Kasumi-1 (cell line): ENCODE measurements at regions not wholly inside any gene's neighbourhood (a gene's known extent, or its start where the extent isn't known, plus 50 kb on each side); places are given as distances from the start of the nearest gene placed in this dataset.

Source experiments
- DNase-seq, 2 experiments: peaks; one replicate each; lab custom pipeline; 2025; lab: John Stamatoyannopoulos, UW

GRCh38 chr1:226490426-226490809 is 58.1 kb upstream of the STUM start:
- no peak for DNase-seq

- no peak for DNase-seq
Measured at GRCh38 chr1:226491093-226491850, 57.3 kb upstream of the STUM start.

GRCh38 chr1:226492426-226493137 is 56.0 kb upstream of the STUM start:
- DNase-seq = no peak

GRCh38 chr1:226494092-226494609 is 54.4 kb upstream of the STUM start:
- no peak for DNase-seq

GRCh38 chr1:226495716-226496115 is 52.8 kb upstream of the STUM start:
- no peak for DNase-seq

- no peak for DNase-seq
Measured at GRCh38 chr1:226496453-226497015, 52.0 kb upstream of the STUM start.

GRCh38 chr1:226497276-226497833 is 51.2 kb upstream of the STUM start:
- no peak for DNase-seq

GRCh38 chr1:226497991-226498639 is 50.4 kb upstream of the STUM start:
- no peak for DNase-seq

- DNase-seq = no peak
Measured at GRCh38 chr1:226498640-226499008, 49.9 kb upstream of the STUM start.
